OCI-LY1 (cell line): ENCODE measurements at regions not wholly inside any gene's neighbourhood (a gene's known extent, or its start where the extent isn't known, plus 50 kb on each side); places are given as distances from the start of the nearest gene placed in this dataset.
A peak's percentile ranks its signal among the peaks of the same experiment; 100 is the strongest.
"Not testable (repeated sequence)": the region's sequence is repeated elsewhere in the genome, so short reads cannot be mapped to it uniquely, and the experiment has no call there.

Experiments used
- H2AFZ ChIP-seq: fragments of 200-600 bp; sonication (generic), shearing (Covaris generic); 2 replicates; pipeline ENCODE4 v1.6.0; 2014; ENCODE audit warnings: antibody characterized with exemption, mild to moderate bottlenecking, low read length
- H3F3A ChIP-seq: fragments of 200-600 bp; sonication (generic), shearing (Covaris generic); 2 replicates; pipeline ENCODE4 v1.6.0; 2014; ENCODE audit warnings: mild to moderate bottlenecking, antibody characterized with exemption, low read length, moderate library complexity; ENCODE audit not compliant: insufficient read depth
- H3K27ac ChIP-seq: fragments of 200-600 bp; sonication (generic); 2 replicates; pipeline ENCODE4 v1.5.1; 2014; ENCODE audit warnings: low read length, mixed run types, mild to moderate bottlenecking, low read depth; ENCODE audit not compliant: poor library complexity, severe bottlenecking
- H3K27me3 ChIP-seq: fragments of 200-600 bp; sonication (generic); 2 replicates; pipeline ENCODE4 v1.6.0; 2014; ENCODE audit warnings: antibody characterized with exemption, mild to moderate bottlenecking, low read length, moderate library complexity; ENCODE audit not compliant: insufficient read depth
- H3K36me3 ChIP-seq: fragments of 200-600 bp; sonication (generic); 2 replicates; pipeline ENCODE4 v1.6.1; 2014; ENCODE audit warnings: mild to moderate bottlenecking, antibody characterized with exemption, low read length, moderate library complexity, mixed read lengths; ENCODE audit not compliant: insufficient read depth
- H3K4me1 ChIP-seq: fragments of 200-600 bp; sonication (generic); 2 replicates; pipeline ENCODE4 v1.5.1; 2014; ENCODE audit warnings: mild to moderate bottlenecking, low read length, moderate library complexity; ENCODE audit not compliant: insufficient read depth, severe bottlenecking
- H3K4me2 ChIP-seq: fragments of 200-600 bp; sonication (generic), shearing (Covaris generic); 2 replicates; pipeline ENCODE4 v1.6.1; 2014; ENCODE audit warnings: low read length
- H3K4me3 ChIP-seq: fragments of 200-600 bp; sonication (generic); 2 replicates; pipeline ENCODE4 v1.5.1; 2014; ENCODE audit warnings: low read length, low read depth, mild to moderate bottlenecking, mixed read lengths; ENCODE audit not compliant: poor library complexity, severe bottlenecking
- H3K79me2 ChIP-seq: fragments of 200-600 bp; shearing (Covaris generic); 2 replicates; pipeline ENCODE4 v1.6.1; 2016; ENCODE audit warnings: mixed run types, low read length, mixed read lengths; ENCODE audit not compliant: insufficient read depth
- H3K9ac ChIP-seq: fragments of 200-600 bp; sonication (generic), shearing (Covaris generic); 2 replicates; pipeline ENCODE4 v1.6.1; 2014; ENCODE audit warnings: mild to moderate bottlenecking, low read length, mixed read lengths
- H3K9me2 ChIP-seq: fragments of 200-600 bp; sonication (generic), shearing (Covaris generic); 2 replicates; pipeline ENCODE4 v1.6.1; 2014; ENCODE audit warnings: low read depth, mild to moderate bottlenecking, low read length, mixed read lengths
- H3K9me3 ChIP-seq: fragments of 200-600 bp; shearing (Covaris generic); 2 replicates; pipeline ENCODE4 v1.6.1; 2014; ENCODE audit warnings: low read length, mixed read lengths
- H4K20me1 ChIP-seq: fragments of 200-600 bp; sonication (generic), shearing (Covaris generic); 2 replicates; pipeline ENCODE4 v1.6.0; 2016; ENCODE audit warnings: mild to moderate bottlenecking, low read length; ENCODE audit not compliant: insufficient read depth
- CTCF ChIP-seq: fragments of 200-600 bp; sonication (generic), shearing (Covaris generic); IDR thresholded peaks from 2 replicates; pipeline ENCODE4 v1.5.1; 2017; ENCODE audit warnings: mild to moderate bottlenecking, antibody characterized with exemption, low read length, moderate library complexity, mixed read lengths
- EZH2 ChIP-seq: fragments of 200-600 bp; sonication (generic), shearing (Covaris generic); IDR thresholded peaks from 2 replicates; pipeline ENCODE4 v1.8.0; 2017; ENCODE audit warnings: borderline replicate concordance, mixed run types, mild to moderate bottlenecking, antibody characterized with exemption, low read length, moderate library complexity, mixed read lengths

- H3K4me2 ChIP-seq, result no peak overlapping the region
- H3F3A ChIP-seq, result no peaks in the 10 kb centered on the region
- no peak for TF ChIP-seq CTCF
- TF ChIP-seq EZH2, result no peak
Observed at GRCh38 chr3:26012241-26012745, 222.4 kb downstream of the OXSM start.

GRCh38 chr3:26015752-26016151 lies 225.9 kb downstream of the OXSM start:
- Histone ChIP-seq H3F3A (no peaks in the 10 kb centered on the region), H3K4me2 (no peak overlapping the region), H3K9ac (no peak overlapping the region), H3K27me3 (no peaks in the 10 kb centered on the region), H3K27ac (no peak overlapping the region), H4K20me1 (no peaks in the 10 kb centered on the region), H3K9me2 (no peaks in the 10 kb centered on the region), H3K9me3 (no peaks in the 10 kb centered on the region), H3K4me3 (no peak overlapping the region), H3K79me2 (no peaks in the 10 kb centered on the region), H2AFZ (no peak overlapping the region), H3K36me3 (no peaks in the 10 kb centered on the region), H3K4me1 (no peaks in the 10 kb centered on the region)
- peak; percentile 22; the same call in 1 of the 2 replicates for TF ChIP-seq CTCF
- no peak for TF ChIP-seq EZH2

More at GRCh38 chr3:26012241-26012745, 222.4 kb downstream of the OXSM start:
- no peaks in the 10 kb centered on the region for H4K20me1 ChIP-seq
- H3K27ac ChIP-seq, result no peak overlapping the region
- no peaks in the 10 kb centered on the region for H3K4me1 ChIP-seq
- no peaks in the 10 kb centered on the region for H3K36me3 ChIP-seq
- H3K4me3 ChIP-seq, result no peak overlapping the region
- no peak overlapping the region for H2AFZ ChIP-seq
- no peaks in the 10 kb centered on the region for H3K9me2 ChIP-seq
- H3K79me2 ChIP-seq, result no peaks in the 10 kb centered on the region
- no peak overlapping the region for H3K9ac ChIP-seq
- no peaks in the 10 kb centered on the region for H3K27me3 ChIP-seq
- no peaks in the 10 kb centered on the region for H3K9me3 ChIP-seq

GRCh38 chr3:26018889-26019288 lies 229.0 kb downstream of the OXSM start:
- Histone ChIP-seq H3K9ac (no peak overlapping the region), H2AFZ (no peak overlapping the region), H3K27ac (no peak overlapping the region), H3K4me3 (no peak overlapping the region), H3F3A (no peaks in the 10 kb centered on the region), H3K36me3 (no peaks in the 10 kb centered on the region), H3K9me3 (no peaks in the 10 kb centered on the region), H3K4me2 (no peak overlapping the region), H3K79me2 (no peaks in the 10 kb centered on the region), H3K9me2 (no peaks in the 10 kb centered on the region), H4K20me1 (no peaks in the 10 kb centered on the region), H3K4me1 (no peaks in the 10 kb centered on the region), H3K27me3 (no peaks in the 10 kb centered on the region)
- TF ChIP-seq EZH2 (no peak), CTCF (no peak)

- H3F3A ChIP-seq, H3K9ac ChIP-seq, H3K4me2 ChIP-seq, H3K4me1 ChIP-seq, H3K36me3 ChIP-seq, H3K9me3 ChIP-seq, H3K9me2 ChIP-seq, H3K27ac ChIP-seq, H2AFZ ChIP-seq, H4K20me1 ChIP-seq, H3K79me2 ChIP-seq, H3K27me3 ChIP-seq, H3K4me3 ChIP-seq: not testable (repeated sequence)
Observed at GRCh38 chr3:26024206-26024605, 234.3 kb downstream of the OXSM start.
